Epithelial cell of esophagus (primary cell): ENCODE measurements at regions not wholly inside any gene's neighbourhood (a gene's known extent, or its start where the extent isn't known, plus 50 kb on each side); places are given as distances from the start of the nearest gene placed in this dataset.
A peak's percentile ranks its signal among the peaks of the same experiment; 100 is the strongest.
"Not testable (repeated sequence)": the region's sequence is repeated elsewhere in the genome, so short reads cannot be mapped to it uniquely, and the experiment has no call there.

Source experiments
- DNase-seq: peaks from one replicate; pipeline ENCODE4 v3.0.0; 2010; ENCODE audit warnings: low read depth
- H3K4me3 ChIP-seq: 2 replicates; pipeline ENCODE4 v1.5.1; 2011; ENCODE audit warnings: mild to moderate bottlenecking, low read length, control low read depth
- TF ChIP-seq, protein P1 (sequence below): IDR thresholded peaks from 2 replicates; pipeline ENCODE4 v1.5.1; 2011; ENCODE audit warnings: low read depth, mild to moderate bottlenecking, low read length, control low read depth, inconsistent platforms; ENCODE audit not compliant: insufficient read depth; ENCODE audit errors: missing control alignments

GRCh38 chr6:27129095-27129815 is 118.2 kb upstream of the PRSS16 start:
- no peak overlapping the region for H3K4me3 ChIP-seq
- no peak for DNase-seq
- TF ChIP-seq, protein P1, sequence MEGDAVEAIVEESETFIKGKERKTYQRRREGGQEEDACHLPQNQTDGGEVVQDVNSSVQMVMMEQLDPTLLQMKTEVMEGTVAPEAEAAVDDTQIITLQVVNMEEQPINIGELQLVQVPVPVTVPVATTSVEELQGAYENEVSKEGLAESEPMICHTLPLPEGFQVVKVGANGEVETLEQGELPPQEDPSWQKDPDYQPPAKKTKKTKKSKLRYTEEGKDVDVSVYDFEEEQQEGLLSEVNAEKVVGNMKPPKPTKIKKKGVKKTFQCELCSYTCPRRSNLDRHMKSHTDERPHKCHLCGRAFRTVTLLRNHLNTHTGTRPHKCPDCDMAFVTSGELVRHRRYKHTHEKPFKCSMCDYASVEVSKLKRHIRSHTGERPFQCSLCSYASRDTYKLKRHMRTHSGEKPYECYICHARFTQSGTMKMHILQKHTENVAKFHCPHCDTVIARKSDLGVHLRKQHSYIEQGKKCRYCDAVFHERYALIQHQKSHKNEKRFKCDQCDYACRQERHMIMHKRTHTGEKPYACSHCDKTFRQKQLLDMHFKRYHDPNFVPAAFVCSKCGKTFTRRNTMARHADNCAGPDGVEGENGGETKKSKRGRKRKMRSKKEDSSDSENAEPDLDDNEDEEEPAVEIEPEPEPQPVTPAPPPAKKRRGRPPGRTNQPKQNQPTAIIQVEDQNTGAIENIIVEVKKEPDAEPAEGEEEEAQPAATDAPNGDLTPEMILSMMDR: no peak

DNA sequence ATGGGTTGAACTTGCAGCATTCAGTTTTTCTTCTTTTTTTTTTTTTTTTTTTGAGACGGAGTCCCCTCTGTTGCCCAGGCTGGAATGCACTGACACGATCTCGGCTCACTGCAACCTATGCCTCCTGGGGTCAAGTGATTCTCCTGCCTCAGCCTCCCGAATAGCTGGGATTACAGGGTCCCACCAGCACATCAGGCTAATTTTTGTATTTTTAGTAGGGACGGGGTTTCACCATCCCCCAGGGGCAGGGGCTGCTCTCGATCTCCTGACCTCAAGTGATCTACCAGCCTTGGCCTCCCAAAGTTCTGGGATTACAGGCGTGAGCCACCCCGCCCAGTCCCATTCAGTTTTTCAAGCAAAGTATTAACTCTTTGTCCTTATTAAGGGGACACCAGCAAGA is 117.6 kb upstream of the PRSS16 start:
- no peak overlapping the region for H3K4me3 ChIP-seq
- DNase-seq: no peak
- TF ChIP-seq, protein P1: no peak

DNA sequence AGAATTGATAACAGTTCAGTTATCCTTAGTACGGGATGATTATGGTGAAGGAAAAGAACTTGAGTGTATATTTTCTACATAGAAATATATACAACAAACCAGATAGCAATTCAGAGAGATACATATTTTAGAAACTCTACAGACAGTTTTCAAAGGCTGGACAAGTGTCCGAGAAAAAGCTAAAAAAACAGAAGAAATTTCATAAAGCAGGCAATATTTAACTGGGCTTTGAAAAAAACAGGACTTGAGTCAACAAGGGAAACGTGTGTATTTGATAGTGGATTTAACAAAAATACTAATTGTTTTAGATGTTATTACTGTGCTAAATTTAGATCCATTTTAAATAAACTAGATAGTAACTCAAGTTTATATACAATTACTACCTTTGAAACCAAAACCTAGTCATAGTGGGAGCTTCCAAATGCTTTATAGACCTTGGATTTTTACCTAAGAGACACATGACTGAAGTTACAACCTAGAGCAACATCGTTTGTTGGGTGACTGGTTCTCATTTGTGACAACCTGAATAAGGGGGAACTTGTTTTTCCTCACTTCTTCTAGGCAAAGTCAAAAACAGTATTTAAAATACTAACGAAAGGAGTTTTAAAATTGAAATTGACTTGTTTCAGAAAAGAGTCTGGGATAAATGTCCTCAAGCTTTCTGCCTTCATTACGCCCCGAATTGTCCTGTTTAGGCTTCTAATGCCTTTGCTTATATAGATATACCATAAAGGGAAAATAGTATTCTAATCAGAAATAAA is 116.7 kb upstream of the PRSS16 start:
- H3K4me3 ChIP-seq: peak overlapping the region; percentile 82
- DNase-seq: no peak
- TF ChIP-seq, protein P1: no peak

DNA sequence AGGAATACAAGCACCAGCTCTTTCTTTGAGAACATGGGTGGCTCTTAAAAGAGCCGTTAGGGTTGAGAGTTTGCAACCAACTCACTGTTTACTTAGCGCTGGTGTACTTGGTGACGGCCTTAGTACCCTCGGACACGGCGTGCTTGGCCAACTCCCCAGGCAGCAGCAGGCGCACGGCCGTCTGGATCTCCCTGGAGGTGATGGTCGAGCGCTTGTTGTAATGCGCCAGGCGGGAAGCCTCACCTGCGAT is 115.3 kb upstream of the PRSS16 start:
- DNase-seq: not testable (repeated sequence)
- H3K4me3 ChIP-seq: peak overlapping the region; percentile 82

- TF ChIP-seq, protein P1: no peak
- peak; percentile 100 for DNase-seq
- peak overlapping the region; percentile 82 for H3K4me3 ChIP-seq
Observed at GRCh38 chr6:27132532-27133280, 114.8 kb upstream of the PRSS16 start.

- peak; percentile 82 for DNase-seq
- H3K4me3 ChIP-seq: peak overlapping the region; percentile 82
- TF ChIP-seq, protein P1: no peak
Observed at GRCh38 chr6:27133281-27134227, 113.9 kb upstream of the PRSS16 start.

DNA sequence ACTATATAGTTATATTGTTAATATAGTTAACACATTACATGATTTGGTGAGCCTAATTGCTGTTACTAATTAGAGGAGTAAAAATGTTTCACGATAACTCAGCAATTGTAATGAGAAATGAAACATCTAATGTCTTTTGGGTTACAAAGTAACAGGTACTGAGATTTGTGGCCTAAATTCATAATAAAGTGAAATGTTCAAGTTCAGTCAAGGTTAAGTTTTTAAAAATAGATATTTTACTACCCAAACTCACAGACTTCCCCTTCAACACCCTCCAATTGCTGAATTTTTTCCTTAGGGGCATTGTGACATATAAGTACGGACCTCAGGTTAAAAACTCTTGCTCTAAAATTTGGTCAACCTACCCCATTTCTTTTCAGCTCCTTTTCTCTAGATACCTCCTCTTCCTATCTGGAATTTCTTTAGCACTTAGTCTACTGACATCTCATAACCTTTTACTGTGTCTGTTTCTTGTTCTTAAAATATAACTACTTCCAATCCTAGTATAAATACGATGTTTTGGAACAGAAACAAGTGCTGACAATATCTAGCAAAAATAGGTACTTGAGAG is 112.3 kb upstream of the PRSS16 start:
- TF ChIP-seq, protein P1: no peak
- no peak overlapping the region for H3K4me3 ChIP-seq
- DNase-seq: no peak
